ENCODE measurements at regions not wholly inside any gene's neighbourhood (a gene's known extent, or its start where the extent isn't known, plus 50 kb on each side); places are given as distances from the start of the nearest gene placed in this dataset.

GRCh38 chr1:112797224-112797623 is 82.1 kb upstream of the PPM1J start:
- no peak for ATAC-seq
- TF ChIP-seq TOX (CRISPR knock-in tag; IDR thresholded peaks at IDR 0.05; ENCODE audit: borderline replicate concordance) (no peak), CSRNP3 (CRISPR knock-in tag; IDR thresholded peaks at IDR 0.05) (no peak), ZFP3 (CRISPR knock-in tag; IDR thresholded peaks at IDR 0.05) (no peak), OSR1 (CRISPR knock-in tag; IDR thresholded peaks at IDR 0.05) (no peak), CREB5 (CRISPR knock-in tag; IDR thresholded peaks at IDR 0.05; ENCODE audit: low read depth) (no peak), ESRRG (CRISPR knock-in tag; IDR thresholded peaks at IDR 0.05) (no peak), PATZ1 (CRISPR knock-in tag; IDR thresholded peaks at IDR 0.05; ENCODE audit: borderline replicate concordance) (no peak), SNAI2 (CRISPR knock-in tag; IDR thresholded peaks at IDR 0.05) (no peak), PPARA (CRISPR knock-in tag; IDR thresholded peaks at IDR 0.05; ENCODE audit: borderline replicate concordance) (no peak), TSHZ2 (CRISPR knock-in tag; IDR thresholded peaks at IDR 0.05) (no peak), BACH2 (CRISPR knock-in tag; IDR thresholded peaks at IDR 0.05; ENCODE audit: borderline replicate concordance) (no peak), RARB (CRISPR knock-in tag; IDR thresholded peaks at IDR 0.05) (no peak), ARNTL (CRISPR knock-in tag; IDR thresholded peaks at IDR 0.05; ENCODE audit: borderline replicate concordance, low read depth) (no peak), ZFP30 (CRISPR knock-in tag; IDR thresholded peaks at IDR 0.05) (no peak), CSDC2 (CRISPR knock-in tag; IDR thresholded peaks at IDR 0.05) (no peak), ISL1 (CRISPR knock-in tag; IDR thresholded peaks at IDR 0.05) (no peak), POU6F1 (CRISPR knock-in tag; IDR thresholded peaks at IDR 0.05; ENCODE audit: borderline replicate concordance, low read depth) (no peak), GLIS3 (CRISPR knock-in tag; IDR thresholded peaks at IDR 0.05) (no peak), ZNF8 (CRISPR knock-in tag; IDR thresholded peaks at IDR 0.05) (no peak), ZNF565 (CRISPR knock-in tag; conservative IDR thresholded peaks at IDR 0.05; ENCODE audit: low read depth) (no peak)

GRCh38 chr1:112794654-112795239 is 79.6 kb upstream of the PPM1J start:
- no peak for ATAC-seq
- no peak for TF ChIP-seq TCF4 (CRISPR knock-in tag; IDR thresholded peaks at IDR 0.05; ENCODE audit: borderline replicate concordance)
- no peak for TF ChIP-seq PATZ1 (CRISPR knock-in tag; IDR thresholded peaks at IDR 0.05; ENCODE audit: borderline replicate concordance)
- TF ChIP-seq SNAI2 (CRISPR knock-in tag; IDR thresholded peaks at IDR 0.05) = no peak
- TF ChIP-seq OSR1 (CRISPR knock-in tag; IDR thresholded peaks at IDR 0.05) = no peak
- no peak for TF ChIP-seq ZNF565 (CRISPR knock-in tag; conservative IDR thresholded peaks at IDR 0.05; ENCODE audit: low read depth)
